RWPE1 (cell line): ENCODE measurements at regions not wholly inside any gene's neighbourhood (a gene's known extent, or its start where the extent isn't known, plus 50 kb on each side); places are given as distances from the start of the nearest gene placed in this dataset.

ENCODE experiments used
- CTCF ChIA-PET: fragments of 350-600 bp; sonication (Branson Sonifier 250); formaldehyde crosslinking; extraction: SDS; loops from one replicate; lab custom pipeline; 2021; lab: Yijun Ruan, JAX
- POLR2A ChIA-PET: fragments of 400-600 bp; formaldehyde crosslinking; extraction: SDS; loops from one replicate; lab custom pipeline; 2020; ENCODE audit warnings: antibody characterized with exemption; ENCODE audit not compliant: low non-redundant PET; lab: Yijun Ruan, JAX
- DNase-seq: peaks from one replicate; pipeline ENCODE4 v3.0.0; 2012; ENCODE audit warnings: low spot score
- H3K27ac ChIP-seq: fragments of 450-650 bp; 2 replicates; pipeline ENCODE4 v1.5.1; 2017
- CTCF ChIP-seq: fragments of 450-650 bp; conservative IDR thresholded peaks from 2 replicates; pipeline ENCODE4 v1.5.1; 2017; ENCODE audit warnings: low read depth, mild to moderate bottlenecking

- POLR2A ChIA-PET, result no interaction called here
- DNase-seq, result no peak
- TF ChIP-seq CTCF, result no peak
- CTCF ChIA-PET, result no interaction called here
- H3K27ac ChIP-seq, result no peak overlapping the region
Observed at GRCh38 chr16:16882766-16883165, 503.8 kb downstream of the NPIPA7 start.

DNA sequence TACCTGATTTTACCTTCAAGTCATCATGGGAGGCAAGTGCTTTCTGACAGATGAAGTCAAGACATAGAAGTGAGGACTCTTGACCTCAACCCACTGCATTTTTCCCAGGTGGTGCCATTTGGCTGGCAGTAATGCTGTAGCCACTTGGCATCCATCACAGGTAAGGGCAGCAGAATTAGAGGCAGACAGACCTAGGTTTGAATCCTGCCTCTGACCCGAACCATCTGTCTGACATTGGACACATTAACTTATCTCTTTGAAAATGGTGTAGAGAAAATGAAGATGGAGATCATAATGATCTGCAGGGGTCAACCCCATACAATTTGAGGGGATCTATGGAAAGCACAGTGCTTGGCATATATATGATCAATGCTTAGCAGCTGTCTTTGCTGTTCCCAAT, 505.5 kb downstream of the NPIPA7 start:
- TF ChIP-seq CTCF, result no peak
- H3K27ac ChIP-seq, result no peak overlapping the region
- no peak for DNase-seq
- POLR2A ChIA-PET, result no interaction called here
- CTCF ChIA-PET, result no interaction called here

GRCh38 chr16:16887193-16887592, 508.3 kb downstream of the NPIPA7 start:
- DNase-seq, result no peak
- ChIA-PET CTCF (no interaction called here), POLR2A (no interaction called here)
- no peak for TF ChIP-seq CTCF
- no peak overlapping the region for H3K27ac ChIP-seq

DNA sequence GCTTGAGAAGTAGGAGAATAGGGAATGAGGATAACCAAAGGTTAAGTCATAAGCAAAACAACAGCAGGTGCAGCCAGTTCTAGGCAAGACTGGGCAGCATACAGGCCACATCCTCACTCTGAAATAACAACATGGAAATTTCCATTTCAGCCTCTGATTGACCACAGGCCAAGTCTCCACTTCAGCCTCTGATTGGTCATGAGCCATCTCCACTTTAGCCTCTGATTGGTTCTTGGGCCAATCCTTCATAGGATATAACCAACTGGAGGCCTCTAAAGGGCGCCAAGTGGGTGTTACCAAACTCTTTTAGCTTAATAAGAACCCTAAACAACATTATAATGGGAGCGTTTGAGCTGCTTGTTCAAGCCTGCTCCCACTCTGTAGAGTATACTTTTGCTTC, 512.0 kb downstream of the NPIPA7 start:
- ChIA-PET POLR2A (no interaction called here), CTCF (no interaction called here)
- TF ChIP-seq CTCF, result no peak
- no peak for DNase-seq
- no peak overlapping the region for H3K27ac ChIP-seq

GRCh38 chr16:16904601-16905000, 525.7 kb downstream of the NPIPA7 start:
- ChIA-PET POLR2A (no interaction called here), CTCF (no interaction called here)
- no peak overlapping the region for H3K27ac ChIP-seq
- TF ChIP-seq CTCF, result no peak
- no peak for DNase-seq

DNA sequence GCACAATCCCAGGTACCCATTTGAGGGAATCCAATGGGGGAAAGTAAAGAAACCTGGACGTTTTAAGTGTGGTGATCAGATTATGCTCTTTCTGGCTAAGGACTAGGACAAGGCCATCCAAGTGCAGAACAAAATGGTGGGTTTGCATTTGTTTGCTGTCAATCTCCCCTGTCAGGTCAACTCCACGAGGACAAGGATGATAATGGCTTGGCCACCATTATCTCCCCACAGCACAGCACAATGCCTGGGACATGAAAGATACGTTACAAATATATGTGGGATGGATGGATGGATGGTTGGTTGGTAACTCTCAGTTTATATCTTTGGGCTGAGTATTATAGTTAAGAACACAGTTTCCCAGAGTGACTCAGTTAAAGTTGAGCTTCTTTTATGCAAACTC, 526.9 kb downstream of the NPIPA7 start:
- no peak for TF ChIP-seq CTCF
- no peak overlapping the region for H3K27ac ChIP-seq
- POLR2A ChIA-PET, result no interaction called here
- CTCF ChIA-PET, result no interaction called here
- no peak for DNase-seq

DNA sequence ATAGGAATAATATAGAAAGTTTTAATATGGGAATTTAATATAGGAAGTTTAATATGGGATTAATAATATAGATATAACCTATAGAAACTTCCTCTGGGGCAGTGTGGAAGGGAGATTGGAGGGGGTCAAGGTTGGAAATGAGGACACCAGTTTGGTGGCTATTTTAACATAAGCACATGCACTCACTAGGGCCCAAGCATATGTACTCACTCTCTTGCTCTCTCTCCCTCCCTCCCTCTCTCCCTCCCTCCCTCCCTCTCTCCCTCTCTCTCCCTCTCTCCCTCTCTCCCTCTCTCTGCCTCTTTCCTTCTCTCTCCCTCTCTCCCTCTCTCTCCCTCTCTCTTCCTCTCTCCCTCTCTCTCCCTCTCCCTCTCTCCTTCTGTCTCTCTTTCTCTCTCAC, 528.1 kb downstream of the NPIPA7 start:
- TF ChIP-seq CTCF, result no peak
- no peak for DNase-seq
- H3K27ac ChIP-seq, result no peak overlapping the region
- ChIA-PET CTCF (no interaction called here), POLR2A (no interaction called here)
